ENCODE measurements at regions not wholly inside any gene's neighbourhood (a gene's known extent, or its start where the extent isn't known, plus 50 kb on each side); places are given as distances from the start of the nearest gene placed in this dataset.

GRCh38 chr13:87736849-87737385, 65.7 kb downstream of the SLITRK5 start:
- TF ChIP-seq EZH2 (IDR thresholded peaks at IDR 0.05; ENCODE audit: low read depth, unreplicated experiment) (no peak), CREB1 (CRISPR knock-in tag; IDR thresholded peaks at IDR 0.05; ENCODE audit: low read depth) (no peak), ZNF114 (CRISPR knock-in tag; IDR thresholded peaks at IDR 0.05) (no peak), EZH2phosphoT487 (IDR thresholded peaks at IDR 0.05; ENCODE audit: unreplicated experiment) (no peak), POLR2AphosphoS5 (IDR thresholded peaks at IDR 0.05; ENCODE audit: low read depth) (no peak), JUNB (IDR thresholded peaks at IDR 0.05; ENCODE audit: unreplicated experiment) (no peak), ZNF462 (CRISPR knock-in tag; IDR thresholded peaks at IDR 0.05) (no peak)
- TF ChIP-seq, protein P1, sequence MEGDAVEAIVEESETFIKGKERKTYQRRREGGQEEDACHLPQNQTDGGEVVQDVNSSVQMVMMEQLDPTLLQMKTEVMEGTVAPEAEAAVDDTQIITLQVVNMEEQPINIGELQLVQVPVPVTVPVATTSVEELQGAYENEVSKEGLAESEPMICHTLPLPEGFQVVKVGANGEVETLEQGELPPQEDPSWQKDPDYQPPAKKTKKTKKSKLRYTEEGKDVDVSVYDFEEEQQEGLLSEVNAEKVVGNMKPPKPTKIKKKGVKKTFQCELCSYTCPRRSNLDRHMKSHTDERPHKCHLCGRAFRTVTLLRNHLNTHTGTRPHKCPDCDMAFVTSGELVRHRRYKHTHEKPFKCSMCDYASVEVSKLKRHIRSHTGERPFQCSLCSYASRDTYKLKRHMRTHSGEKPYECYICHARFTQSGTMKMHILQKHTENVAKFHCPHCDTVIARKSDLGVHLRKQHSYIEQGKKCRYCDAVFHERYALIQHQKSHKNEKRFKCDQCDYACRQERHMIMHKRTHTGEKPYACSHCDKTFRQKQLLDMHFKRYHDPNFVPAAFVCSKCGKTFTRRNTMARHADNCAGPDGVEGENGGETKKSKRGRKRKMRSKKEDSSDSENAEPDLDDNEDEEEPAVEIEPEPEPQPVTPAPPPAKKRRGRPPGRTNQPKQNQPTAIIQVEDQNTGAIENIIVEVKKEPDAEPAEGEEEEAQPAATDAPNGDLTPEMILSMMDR (conservative IDR thresholded peaks at IDR 0.05; ENCODE audit: low read depth in 2 of 2), result no peak
- TF ChIP-seq, protein P2, sequence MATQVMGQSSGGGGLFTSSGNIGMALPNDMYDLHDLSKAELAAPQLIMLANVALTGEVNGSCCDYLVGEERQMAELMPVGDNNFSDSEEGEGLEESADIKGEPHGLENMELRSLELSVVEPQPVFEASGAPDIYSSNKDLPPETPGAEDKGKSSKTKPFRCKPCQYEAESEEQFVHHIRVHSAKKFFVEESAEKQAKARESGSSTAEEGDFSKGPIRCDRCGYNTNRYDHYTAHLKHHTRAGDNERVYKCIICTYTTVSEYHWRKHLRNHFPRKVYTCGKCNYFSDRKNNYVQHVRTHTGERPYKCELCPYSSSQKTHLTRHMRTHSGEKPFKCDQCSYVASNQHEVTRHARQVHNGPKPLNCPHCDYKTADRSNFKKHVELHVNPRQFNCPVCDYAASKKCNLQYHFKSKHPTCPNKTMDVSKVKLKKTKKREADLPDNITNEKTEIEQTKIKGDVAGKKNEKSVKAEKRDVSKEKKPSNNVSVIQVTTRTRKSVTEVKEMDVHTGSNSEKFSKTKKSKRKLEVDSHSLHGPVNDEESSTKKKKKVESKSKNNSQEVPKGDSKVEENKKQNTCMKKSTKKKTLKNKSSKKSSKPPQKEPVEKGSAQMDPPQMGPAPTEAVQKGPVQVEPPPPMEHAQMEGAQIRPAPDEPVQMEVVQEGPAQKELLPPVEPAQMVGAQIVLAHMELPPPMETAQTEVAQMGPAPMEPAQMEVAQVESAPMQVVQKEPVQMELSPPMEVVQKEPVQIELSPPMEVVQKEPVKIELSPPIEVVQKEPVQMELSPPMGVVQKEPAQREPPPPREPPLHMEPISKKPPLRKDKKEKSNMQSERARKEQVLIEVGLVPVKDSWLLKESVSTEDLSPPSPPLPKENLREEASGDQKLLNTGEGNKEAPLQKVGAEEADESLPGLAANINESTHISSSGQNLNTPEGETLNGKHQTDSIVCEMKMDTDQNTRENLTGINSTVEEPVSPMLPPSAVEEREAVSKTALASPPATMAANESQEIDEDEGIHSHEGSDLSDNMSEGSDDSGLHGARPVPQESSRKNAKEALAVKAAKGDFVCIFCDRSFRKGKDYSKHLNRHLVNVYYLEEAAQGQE (IDR thresholded peaks at IDR 0.05; ENCODE audit: unreplicated experiment), result no peak

Data from GM23338 (cell line).